Activated naive CD4-positive, alpha-beta T cell treated with anti-CD3 and anti-CD28 coated beads, Interleukin-2, amount 50 U/mL, for 16 hours (primary cell): ENCODE measurements at regions not wholly inside any gene's neighbourhood (a gene's known extent, or its start where the extent isn't known, plus 50 kb on each side); places are given as distances from the start of the nearest gene placed in this dataset.
"Not testable (repeated sequence)": the region's sequence is repeated elsewhere in the genome, so short reads cannot be mapped to it uniquely, and the experiment has no call there.

Experiments used
- DNase-seq: peaks from one replicate; pipeline ENCODE4 v3.0.0-alpha.2; 2020

GRCh38 chr5:92977846-92978540 is 603.0 kb downstream of the NR2F1-AS1 start:
- DNase-seq: no peak

GRCh38 chr5:92976156-92976555 is 604.9 kb downstream of the NR2F1-AS1 start:
- no peak for DNase-seq

- no peak for DNase-seq
Measured at GRCh38 chr5:92969781-92970237, 611.2 kb downstream of the NR2F1-AS1 start.

- DNase-seq: no peak
Measured at GRCh38 chr5:92969191-92969780, 611.7 kb downstream of the NR2F1-AS1 start.

GRCh38 chr5:92963800-92964199 is 617.2 kb downstream of the NR2F1-AS1 start:
- DNase-seq: no peak

GRCh38 chr5:92962752-92963151 is 618.3 kb downstream of the NR2F1-AS1 start:
- no peak for DNase-seq

- no peak for DNase-seq
Measured at GRCh38 chr5:92956886-92957285, 624.1 kb downstream of the NR2F1-AS1 start.

- no peak for DNase-seq
Measured at GRCh38 chr5:92952243-92952642, 628.8 kb downstream of the NR2F1-AS1 start.

GRCh38 chr5:92951746-92952145 is 629.3 kb downstream of the NR2F1-AS1 start:
- DNase-seq: no peak

- DNase-seq: no peak
Measured at GRCh38 chr5:92946546-92946945, 634.5 kb downstream of the NR2F1-AS1 start.

- DNase-seq: no peak
Measured at GRCh38 chr5:92945605-92946097, 635.4 kb downstream of the NR2F1-AS1 start.

GRCh38 chr5:92944903-92945604 is 636.0 kb downstream of the NR2F1-AS1 start:
- DNase-seq: no peak

GRCh38 chr5:92944337-92944736 is 636.7 kb downstream of the NR2F1-AS1 start:
- DNase-seq: no peak

GRCh38 chr5:92942762-92943161 is 638.3 kb downstream of the NR2F1-AS1 start:
- DNase-seq: no peak

GRCh38 chr5:92941806-92942205 is 639.2 kb downstream of the NR2F1-AS1 start:
- DNase-seq: no peak

GRCh38 chr5:92939428-92939827 is 641.6 kb downstream of the NR2F1-AS1 start:
- DNase-seq: no peak

- not testable (repeated sequence) for DNase-seq
Measured at GRCh38 chr5:92937396-92937795, 643.6 kb downstream of the NR2F1-AS1 start.

GRCh38 chr5:92930057-92930456 is 651.0 kb downstream of the NR2F1-AS1 start:
- no peak for DNase-seq

GRCh38 chr5:92927291-92927778 is 653.7 kb downstream of the NR2F1-AS1 start:
- DNase-seq: no peak

- no peak for DNase-seq
Measured at GRCh38 chr5:92923885-92924284, 657.1 kb downstream of the NR2F1-AS1 start.

- no peak for DNase-seq
Measured at GRCh38 chr5:92922231-92922967, 658.6 kb downstream of the NR2F1-AS1 start.

- no peak for DNase-seq
Measured at GRCh38 chr5:92917044-92917443, 664.0 kb downstream of the NR2F1-AS1 start.

GRCh38 chr5:92916036-92916435 is 665.0 kb downstream of the NR2F1-AS1 start:
- no peak for DNase-seq
